OCI-LY3 (cell line): ENCODE measurements at regions not wholly inside any gene's neighbourhood (a gene's known extent, or its start where the extent isn't known, plus 50 kb on each side); places are given as distances from the start of the nearest gene placed in this dataset.

Source experiments
- EZH2phosphoT487 ChIP-seq: fragments of 200-600 bp; shearing (Covaris generic); IDR thresholded peaks from 2 replicates; pipeline ENCODE4 v1.6.1; 2018; ENCODE audit warnings: antibody characterized with exemption, mixed run types, low read depth
- TF ChIP-seq, protein P1 (sequence below): fragments of 200-600, 300-600 bp; sonication (generic); IDR thresholded peaks from 2 replicates; pipeline ENCODE4 v1.5.1; 2014; ENCODE audit warnings: antibody characterized with exemption, low read length, low read depth

- TF ChIP-seq, protein P1, sequence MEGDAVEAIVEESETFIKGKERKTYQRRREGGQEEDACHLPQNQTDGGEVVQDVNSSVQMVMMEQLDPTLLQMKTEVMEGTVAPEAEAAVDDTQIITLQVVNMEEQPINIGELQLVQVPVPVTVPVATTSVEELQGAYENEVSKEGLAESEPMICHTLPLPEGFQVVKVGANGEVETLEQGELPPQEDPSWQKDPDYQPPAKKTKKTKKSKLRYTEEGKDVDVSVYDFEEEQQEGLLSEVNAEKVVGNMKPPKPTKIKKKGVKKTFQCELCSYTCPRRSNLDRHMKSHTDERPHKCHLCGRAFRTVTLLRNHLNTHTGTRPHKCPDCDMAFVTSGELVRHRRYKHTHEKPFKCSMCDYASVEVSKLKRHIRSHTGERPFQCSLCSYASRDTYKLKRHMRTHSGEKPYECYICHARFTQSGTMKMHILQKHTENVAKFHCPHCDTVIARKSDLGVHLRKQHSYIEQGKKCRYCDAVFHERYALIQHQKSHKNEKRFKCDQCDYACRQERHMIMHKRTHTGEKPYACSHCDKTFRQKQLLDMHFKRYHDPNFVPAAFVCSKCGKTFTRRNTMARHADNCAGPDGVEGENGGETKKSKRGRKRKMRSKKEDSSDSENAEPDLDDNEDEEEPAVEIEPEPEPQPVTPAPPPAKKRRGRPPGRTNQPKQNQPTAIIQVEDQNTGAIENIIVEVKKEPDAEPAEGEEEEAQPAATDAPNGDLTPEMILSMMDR: no peak
- TF ChIP-seq EZH2phosphoT487: no peak
Measured at GRCh38 chr18:38633333-38633732, 1067.7 kb upstream of the CELF4 start.
